ENCODE measurements at regions not wholly inside any gene's neighbourhood (a gene's known extent, or its start where the extent isn't known, plus 50 kb on each side); places are given as distances from the start of the nearest gene placed in this dataset.
"Not testable (repeated sequence)": the region's sequence is repeated elsewhere in the genome, so short reads cannot be mapped to it uniquely, and the experiment has no call there.

DNA sequence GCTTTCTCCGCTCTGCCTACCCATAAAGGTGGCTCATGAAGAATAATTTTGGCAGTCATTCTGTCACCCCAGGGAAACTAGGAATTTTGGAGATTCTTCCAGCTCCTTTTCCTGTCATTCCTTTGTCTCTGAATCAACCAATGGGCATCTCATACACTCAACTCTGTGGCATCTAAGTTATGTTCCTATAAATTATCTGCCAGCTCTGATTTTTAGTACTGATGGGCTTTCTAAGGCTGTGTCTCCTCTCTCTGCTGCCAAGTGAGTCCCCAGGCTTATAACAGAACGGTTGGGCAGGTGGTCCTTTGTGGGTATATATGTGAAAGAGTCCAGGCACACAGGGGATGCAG is 226.8 kb downstream of the NMUR2 start:
- no peak for DNase-seq (ENCODE audit: low spot score)

DNA sequence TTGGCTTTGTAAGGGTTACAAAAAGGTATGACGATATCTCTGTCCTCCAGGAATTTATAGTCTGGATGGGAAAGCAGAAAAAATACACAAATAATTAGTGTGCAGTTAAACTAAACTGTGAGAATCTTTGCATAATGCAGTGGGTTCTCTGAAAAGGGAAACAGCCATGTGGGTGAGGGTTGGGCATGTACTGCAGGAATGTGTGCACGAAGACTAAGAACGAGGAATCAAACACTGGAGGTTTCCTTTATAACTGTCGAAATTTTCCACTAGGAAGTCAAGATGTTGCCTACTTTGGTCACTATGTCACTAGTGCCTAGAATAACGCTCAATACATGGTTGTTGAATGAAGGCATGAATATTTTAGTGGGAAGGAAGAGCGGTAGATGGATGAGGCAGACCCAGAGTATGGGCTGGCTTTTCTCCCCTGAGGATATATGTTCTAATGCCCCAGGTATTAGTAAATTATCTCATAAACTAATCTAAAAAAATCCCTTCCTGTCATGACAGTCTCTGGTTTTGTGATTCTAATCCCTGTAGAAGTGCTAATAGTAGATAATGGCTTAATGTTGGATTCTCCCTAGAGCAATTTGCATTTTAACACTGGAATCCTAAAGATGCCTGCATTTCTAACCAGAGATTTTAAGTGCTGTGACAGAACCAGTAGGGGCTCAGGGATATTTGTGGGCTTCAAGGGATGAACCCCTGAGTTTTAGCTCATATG is 227.3 kb downstream of the NMUR2 start:
- DNase-seq (ENCODE audit: low spot score): no peak

DNA sequence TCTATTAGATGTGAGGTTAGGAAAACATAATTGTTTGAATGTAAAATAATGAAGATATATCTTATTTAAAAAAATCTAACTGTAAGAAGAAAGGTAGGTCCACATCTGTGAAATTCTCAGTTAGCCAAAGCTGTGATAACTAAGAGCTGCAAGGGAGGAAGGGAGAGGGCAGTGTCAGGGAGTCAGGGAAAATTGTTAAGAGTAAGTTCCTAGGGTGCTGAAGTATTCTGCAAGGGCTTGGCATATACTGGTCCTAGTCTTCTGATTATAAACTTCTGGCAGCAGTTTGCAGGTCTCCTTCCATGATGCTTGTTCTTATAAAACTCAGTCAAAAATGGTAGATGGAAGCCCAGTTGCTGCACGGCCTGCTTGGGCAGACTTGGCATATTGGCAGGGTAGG is 233.2 kb downstream of the NMUR2 start:
- DNase-seq (ENCODE audit: low spot score): no peak

DNA sequence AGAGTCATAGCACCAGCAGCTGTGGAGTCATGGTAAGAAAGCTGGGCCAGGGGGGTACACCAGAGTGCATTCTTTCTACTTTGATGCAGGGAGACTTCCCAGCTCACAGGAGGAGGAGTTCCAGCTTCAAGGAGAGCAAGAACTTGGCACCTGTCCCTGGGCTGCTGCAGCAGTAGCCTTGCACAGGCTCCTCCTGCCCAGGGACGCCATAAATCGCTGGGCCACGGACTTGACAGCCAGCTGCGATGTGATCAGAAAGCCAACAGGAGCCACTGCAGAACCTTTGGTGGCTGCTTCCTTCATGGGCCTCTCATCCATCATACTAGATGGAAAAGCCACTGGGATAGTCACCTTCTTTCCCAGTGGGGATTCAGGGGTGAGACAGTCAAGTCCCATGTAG is 234.7 kb downstream of the NMUR2 start:
- no peak for DNase-seq (ENCODE audit: low spot score)

DNA sequence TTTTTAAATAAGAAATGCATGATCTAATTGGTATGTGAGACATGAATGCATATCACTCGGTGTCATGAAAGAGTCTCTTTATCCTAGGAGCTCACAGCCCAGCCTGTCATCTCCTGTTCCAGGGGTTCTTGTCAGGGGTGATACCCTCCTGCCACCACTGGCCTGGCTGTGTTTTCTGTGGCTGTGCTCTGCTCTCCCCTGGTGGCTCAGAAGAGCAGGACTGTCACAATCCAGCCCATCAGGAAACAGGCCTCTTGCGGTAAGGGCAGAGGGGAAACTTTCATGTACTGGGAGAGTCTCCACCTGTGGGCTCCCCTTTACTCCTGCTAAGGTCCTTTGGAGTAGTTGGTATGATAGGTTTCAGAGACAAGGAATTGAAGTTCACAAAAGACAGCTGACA is 240.2 kb upstream of the GLRA1 start:
- no peak for DNase-seq (ENCODE audit: low spot score)

DNA sequence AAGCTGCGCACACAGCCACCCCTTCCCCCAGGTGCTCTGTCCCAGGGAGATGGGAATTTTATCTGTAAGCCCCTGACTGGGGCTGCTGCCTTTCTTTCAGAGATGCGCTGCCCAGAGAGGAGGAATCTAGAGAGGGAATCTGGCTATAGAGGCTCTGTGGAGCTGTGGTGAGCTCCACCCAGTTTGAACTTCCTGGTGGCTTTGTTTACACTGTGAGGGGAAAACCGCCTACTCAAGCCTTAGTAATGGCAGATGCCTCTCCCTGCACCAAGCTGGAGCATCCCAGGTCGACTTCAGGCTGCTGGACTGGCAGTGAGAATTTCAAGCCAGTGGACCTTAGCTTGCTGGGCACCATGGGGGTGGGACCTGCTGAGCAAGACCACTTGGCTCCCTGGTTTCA is 235.2 kb upstream of the GLRA1 start:
- DNase-seq (ENCODE audit: low spot score): not testable (repeated sequence)

DNA sequence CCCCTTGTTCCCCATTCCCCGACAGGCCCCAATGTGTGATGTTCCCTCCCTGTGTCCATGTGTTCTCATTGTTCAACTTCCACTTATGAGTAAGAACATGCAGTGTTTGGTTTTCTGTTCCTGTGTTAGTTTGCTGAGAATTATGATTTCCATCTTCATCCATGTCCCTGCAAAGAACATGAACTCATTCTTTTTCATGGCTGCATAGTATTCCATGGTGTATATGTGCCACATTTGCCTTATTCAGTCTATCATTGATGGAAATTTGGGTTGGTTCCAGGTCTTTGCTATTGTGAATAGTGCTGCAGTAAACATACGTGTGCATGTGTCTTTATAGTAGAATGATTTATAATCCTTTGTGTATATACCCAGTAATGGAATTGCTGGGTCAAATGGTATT is 229.8 kb upstream of the GLRA1 start:
- not testable (repeated sequence) for DNase-seq (ENCODE audit: low spot score)

DNA sequence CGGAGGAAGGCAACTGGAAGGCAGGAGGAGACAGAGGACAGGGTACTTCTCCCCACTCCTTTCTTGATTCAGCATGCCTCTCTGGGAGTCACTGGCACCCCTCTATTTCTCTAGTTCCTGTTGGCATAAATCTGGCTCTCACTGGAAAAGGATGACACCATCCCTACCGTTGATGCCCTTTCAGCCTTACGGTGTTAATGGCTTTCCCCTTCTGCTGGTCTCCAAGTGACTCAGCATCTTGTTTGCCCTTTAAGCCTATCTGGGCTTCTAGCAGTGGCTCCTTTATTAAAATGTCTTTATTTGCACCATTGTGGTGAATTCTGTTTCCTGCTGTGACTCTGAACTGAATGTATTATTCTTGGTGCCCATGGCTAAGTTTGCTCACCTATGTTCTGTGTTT is 227.3 kb upstream of the GLRA1 start:
- no peak for DNase-seq (ENCODE audit: low spot score)

DNA sequence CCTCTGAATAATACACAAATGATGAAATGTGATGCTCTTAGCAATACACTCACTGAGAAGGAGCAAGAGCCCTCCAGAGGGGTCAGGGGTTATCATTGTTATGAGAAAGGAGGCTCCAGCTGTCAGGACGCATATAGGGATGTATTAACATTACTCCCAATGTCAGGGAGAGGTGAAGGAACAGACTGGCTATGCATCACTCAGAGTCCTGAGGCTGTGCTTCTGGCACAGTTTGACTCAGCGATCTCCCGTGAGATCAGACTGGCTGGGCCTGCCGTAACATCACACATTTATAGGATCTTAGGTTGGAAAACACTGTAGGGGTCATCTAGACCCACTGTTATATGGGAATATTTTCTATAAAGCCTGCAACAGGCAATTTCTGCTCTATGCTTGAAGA is 226.5 kb upstream of the GLRA1 start:
- no peak for DNase-seq (ENCODE audit: low spot score)

DNA sequence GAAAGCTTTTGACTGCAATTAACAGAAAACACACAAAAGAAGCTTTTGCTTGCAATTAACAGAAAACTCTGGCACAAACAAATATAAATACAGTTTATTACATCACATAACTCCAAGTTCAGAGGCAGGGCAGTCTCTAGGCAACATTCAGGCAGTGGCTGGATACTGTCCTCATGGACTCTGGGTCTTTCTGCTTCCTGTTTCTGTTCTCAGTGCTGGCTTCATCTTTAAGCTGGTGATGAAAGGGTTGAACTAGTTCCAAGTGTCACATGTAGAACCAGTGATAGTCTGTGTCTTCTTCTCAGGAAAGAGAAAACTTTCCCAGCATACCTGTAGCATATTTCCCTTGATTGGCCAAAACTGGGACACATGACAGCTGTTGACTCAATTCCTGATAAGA is 222.6 kb upstream of the GLRA1 start:
- DNase-seq (ENCODE audit: low spot score): no peak

DNA sequence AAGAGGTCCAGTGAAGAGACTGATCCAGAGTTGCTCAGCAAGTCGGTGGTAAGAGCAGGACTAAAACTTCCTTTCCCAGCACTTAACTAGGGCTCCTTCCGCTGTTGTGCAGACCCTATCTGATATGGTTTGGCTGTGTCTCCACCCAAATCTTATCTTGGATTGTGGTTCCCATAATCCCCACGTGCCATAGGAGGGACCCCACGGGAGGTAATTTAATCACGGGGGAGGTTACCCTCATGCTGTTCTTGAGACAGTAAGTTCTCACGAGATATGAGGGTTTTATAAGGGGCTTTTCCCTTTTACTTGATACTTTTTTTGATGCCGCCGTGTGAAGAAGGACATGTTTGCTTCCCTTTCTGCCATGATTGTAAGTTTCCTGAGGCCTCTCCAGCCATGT is 221.9 kb upstream of the GLRA1 start:
- no peak for DNase-seq (ENCODE audit: low spot score)

DNA sequence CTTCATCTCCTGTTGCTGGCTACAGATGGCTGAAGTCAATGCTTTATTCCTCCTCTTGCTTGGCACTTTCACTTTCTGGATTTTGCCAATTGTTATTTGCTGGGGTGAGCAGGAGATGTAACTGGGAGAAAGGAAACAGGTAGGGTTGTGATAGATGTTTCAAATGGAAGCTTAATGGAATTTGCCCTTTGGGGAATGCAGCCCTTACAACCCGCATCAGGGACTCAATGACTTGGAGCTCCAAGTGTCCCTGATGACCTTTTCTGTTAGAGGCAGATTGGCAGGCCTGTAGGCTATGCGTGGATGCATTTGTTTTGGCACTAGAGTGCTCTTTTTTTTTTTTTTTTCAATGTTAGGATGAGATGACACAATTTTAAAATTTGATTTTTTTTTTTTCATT is 219.9 kb upstream of the GLRA1 start:
- no peak for DNase-seq (ENCODE audit: low spot score)

DNA sequence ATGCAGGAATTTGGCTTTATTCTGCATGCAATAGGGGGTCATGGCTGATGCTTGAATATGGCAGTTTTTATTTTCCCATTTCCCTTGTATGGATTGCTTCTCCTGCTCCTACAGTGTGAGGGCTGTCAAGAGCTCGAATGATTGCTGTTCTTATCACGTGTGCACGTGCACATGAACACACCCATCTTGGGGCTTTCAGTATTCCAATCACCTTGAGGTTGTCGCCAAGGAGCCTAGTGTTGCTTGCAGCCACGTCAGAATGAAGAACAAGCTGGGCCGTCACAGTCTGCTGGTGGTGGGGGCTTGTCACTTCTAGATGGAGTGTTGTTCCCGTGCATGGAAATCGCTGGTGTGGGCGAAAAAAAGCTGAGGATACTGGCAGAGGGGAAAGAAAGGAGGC is 219.4 kb upstream of the GLRA1 start:
- no peak for DNase-seq (ENCODE audit: low spot score)

DNA sequence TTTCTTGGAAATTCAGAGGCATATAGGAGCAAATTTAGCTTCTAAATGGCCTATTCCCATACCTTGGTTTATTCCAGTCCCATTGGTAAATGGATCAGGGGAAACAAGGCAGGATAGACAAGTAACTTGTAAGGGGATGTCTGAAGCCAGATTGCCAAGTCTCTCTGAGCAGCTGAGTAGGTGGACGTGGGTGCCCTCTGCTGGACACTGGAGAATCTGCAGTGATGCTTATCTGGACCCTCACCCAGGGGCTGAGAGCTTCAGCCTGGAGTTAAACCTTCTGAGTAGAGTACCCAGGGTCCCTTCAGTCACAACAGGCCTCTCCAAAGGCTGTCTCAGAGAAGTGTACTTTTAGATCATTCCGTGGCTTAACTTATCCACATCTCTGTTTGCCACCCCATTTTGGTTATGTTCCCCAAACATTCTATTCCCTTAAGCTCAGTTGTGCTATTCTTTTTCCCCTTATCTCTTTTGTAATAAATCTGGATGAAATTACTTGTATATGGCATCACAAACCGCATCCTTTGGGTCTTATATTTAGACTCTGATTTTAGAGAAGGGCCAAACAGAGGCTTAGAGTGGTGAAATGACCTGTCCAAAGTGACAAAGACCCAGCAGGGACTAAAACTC is 218.3 kb upstream of the GLRA1 start:
- peak; percentile 61 for DNase-seq (ENCODE audit: low spot score)

DNA sequence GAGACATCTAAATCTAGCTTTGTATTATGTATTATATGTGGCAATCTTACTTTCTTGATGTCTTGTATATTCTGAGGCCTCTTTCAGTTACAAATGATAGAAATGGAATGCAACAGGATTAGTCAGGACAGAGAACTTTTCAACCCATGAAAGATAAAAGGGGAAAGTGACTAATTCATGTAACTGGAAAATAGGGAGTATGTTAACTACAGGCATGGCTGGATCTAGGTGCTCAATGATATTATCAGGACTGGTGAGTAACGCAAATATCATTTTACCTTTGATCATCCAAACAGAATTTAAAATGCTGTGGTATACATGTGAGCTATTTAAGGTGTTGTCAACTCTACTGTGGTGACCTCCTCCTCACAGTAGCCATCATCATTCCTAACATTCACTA is 215.7 kb upstream of the GLRA1 start:
- no peak for DNase-seq (ENCODE audit: low spot score)

DNA sequence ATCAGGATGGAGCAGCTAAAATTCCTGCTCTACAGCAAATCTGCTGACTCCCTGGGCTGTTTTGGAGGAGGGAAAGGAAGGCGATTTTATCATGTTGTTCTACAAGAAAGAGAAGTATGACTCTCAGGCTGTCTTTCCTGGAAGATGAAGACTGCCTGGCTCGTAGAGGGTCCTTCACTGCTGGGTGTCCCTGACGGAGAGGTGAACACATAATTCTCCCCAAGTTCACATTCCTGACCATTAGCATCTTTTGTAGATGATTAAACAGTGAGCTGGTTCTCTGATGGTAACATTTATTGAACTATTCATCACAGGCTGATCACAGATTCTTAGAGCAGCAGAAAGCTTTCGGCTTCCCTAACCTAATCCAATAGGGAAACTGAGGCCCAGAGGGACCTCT is 212.4 kb upstream of the GLRA1 start:
- no peak for DNase-seq (ENCODE audit: low spot score)

DNA sequence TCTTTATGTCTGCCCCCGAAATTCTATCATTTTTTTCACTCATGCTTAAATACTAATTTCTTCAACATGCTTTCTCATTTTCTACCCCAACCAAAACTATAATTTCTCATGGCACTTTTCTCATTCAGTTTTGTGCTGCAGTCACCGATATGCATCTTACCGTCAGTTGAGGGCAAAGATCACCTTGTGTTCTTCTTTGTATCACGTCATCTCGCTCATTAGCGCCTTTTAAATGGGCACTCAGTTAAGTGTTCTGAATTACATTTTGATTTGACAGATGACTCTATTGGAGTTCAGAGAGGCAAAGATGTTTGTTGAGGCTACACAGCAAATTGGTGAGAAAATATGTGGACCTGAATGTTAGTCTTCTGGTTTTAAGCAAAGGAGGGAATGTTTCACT is 211.7 kb upstream of the GLRA1 start:
- no peak for DNase-seq (ENCODE audit: low spot score)

DNA sequence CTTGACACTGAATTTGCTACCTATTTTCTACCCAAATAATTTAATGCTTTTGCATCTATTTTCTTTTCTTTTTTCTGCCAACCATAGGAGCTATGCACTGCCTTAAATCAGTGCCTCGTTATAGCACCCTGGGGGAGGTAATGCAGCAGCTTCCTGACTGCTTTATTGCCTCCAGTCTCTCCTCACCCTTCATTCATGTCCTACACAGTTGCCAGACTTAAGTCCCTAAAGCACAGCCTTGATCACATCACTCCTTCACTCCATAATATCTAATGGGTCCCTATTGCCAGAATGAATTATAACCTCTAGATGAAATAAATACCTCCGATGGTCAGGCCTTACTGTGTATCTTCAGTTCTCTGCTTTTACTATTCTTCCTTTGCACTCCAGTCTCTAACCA is 211.2 kb upstream of the GLRA1 start:
- DNase-seq (ENCODE audit: low spot score): no peak

DNA sequence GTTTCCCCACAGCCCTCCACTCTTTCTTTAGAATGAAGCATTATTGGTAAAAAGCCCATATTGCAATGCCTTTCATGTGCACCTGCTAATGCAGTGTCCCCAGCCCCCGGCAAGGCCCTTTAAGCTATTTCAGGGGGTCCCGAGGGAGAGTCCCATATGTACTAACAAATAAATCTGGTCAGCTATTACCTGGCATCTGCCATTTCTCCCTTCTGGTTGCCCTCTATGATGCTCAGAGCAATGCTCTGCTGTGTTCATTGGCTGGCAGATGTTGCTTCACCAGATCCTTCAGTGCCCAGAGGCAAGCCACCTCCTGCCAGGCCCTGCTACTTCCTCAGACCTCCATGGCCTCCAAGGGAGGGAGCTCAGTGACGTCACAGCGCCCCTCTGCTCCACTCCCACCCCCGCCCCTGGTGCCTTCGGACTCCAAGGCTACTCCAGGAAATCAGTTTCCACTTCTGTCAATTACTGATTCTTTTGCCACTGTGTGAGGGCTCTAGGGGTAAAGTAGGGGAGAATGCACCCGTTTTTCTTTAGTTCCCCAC is 201.1 kb upstream of the GLRA1 start:
- DNase-seq (ENCODE audit: low spot score): no peak

DNA sequence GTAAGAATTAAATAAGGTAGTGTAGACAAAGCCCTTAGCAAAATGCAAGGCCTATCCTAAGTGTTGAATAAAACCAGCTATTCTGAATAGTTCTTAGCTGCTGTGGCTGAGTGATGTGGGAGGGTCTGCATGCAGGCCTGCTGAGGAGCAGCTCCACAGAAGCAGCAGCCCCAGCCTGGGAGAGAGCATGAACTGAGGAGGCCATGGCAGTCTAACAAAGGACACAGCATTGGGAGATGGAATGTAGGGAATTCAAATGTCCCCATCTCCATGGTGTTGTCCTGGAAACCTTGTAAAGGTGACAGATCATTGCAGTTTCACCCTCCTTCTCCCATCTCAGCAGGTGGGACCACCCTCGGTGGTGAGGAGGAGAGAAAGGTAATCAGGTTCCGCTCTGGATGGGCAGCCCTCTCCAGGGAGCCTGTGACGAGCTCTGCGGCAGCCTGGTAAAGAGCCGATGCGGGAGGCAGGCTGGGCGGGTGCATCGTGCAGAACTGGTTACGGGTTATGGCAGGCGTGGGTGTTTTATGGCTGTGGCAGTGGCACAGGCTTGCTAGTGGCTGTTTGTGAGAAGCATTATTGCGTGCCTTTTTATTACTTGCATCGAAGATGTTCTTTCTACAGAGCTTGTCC is 199.9 kb upstream of the GLRA1 start:
- no peak for DNase-seq (ENCODE audit: low spot score)

DNA sequence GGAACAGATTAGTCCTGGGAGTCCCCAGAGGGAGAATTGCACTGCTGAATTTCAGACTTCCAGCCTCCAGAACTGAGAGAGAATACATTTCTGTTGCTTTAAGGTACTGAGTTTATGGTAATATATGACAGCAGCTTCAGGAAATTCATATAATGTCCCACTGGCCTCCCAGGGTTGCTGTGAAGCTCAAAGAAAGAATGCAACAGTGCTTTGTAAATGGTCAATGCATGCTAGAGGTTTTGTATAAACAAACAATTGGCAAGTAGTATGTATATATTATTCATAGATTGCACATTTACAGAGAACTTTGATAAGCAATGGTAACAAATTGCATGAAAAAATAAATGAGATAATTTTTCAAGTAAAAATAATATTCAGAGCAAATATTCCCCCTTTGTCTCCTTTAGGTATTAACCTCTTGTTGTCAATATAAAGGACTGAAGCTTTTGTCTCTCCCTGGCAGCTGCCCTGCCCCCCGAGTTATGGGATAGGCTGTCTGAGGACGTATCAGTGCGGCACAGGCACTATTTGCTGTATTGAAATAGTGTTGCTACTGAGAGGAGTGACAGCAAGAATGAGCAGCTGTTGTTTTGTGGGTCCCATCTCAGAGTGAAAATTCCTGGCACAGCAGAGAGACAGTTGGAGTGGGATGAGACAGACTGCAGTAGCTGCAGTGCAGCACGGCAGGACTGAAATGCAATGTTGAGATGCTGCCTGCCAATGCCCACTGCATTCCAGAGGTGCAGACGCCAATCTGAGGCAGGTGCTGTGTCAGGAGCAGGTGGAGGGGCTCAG is 194.2 kb upstream of the GLRA1 start:
- DNase-seq (ENCODE audit: low spot score): no peak

DNA sequence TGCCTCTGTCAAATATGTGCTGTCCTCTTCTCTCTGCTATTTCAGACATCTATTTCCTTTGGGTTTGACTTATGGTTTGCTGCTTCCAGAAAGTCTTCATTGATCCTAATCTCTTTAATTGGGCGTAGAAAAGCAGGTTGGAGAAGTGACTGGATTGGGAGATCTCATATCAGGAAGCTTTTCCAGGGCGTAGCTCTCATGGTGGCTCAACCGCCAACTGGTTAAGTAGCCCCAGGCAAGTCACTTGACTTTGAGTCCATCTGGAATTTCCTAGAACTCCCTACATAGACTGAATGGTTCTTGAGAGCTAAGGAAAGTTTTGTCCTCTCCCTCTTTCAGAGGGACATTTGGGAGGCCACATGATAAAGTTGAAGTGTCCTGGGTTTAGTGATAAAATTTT is 192.3 kb upstream of the GLRA1 start:
- DNase-seq (ENCODE audit: low spot score): no peak

DNA sequence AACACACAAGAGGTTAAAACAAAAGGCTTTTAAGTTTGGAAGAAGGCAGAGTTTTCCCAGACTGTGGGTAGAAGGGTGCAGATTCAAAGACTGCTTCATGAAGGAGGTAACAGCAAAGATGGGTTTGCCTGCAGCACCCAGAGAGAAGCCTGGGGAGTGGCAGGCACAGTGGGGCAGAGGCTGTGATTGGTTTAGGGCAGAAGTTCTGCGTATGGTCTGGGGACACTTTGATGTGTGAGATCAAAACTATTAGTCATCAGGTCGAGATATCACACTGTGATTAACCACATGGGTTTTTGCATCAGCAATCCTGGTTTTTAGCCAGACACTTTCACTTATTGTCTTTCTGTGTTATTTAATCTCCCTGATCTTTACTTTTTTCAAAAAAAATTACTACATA is 188.8 kb upstream of the GLRA1 start:
- DNase-seq (ENCODE audit: low spot score): no peak

Measured in RKO (cell line).